ENCODE measurements at regions not wholly inside any gene's neighbourhood (a gene's known extent, or its start where the extent isn't known, plus 50 kb on each side); places are given as distances from the start of the nearest gene placed in this dataset.

DNA sequence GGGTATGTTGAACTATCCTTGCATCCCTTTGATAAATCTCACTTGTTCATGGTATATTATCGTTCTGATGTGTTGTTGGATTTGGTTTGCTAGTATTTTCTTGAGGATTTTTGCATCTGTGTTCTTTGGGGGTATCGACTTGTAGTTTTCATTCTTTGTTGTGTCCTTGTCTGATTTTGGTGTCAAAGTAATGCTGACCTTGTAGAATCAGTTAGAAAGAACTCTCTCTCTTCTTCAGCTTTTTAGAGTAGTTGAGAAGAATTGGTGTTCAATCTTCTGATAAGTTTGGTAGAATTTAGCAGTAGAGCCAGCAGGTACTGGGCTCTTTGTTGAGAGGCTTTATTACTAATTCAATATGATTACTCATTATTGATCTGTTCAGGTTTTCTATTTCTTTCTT lies 707.2 kb upstream of the LRFN5 start:
- Histone ChIP-seq H3K4me3 (ENCODE audit: low read depth, low read length) (no peak overlapping the region), H3K27me3 (ENCODE audit: insufficient read depth, low read depth, severe bottlenecking) (peaks cover 55% of the 10 kb centered on the region), H3K36me3 (no peaks in the 10 kb centered on the region), H3K27ac (no peak overlapping the region), H3K9me3 (ENCODE audit: severe bottlenecking) (no peaks in the 10 kb centered on the region)
- TF ChIP-seq, protein P1, sequence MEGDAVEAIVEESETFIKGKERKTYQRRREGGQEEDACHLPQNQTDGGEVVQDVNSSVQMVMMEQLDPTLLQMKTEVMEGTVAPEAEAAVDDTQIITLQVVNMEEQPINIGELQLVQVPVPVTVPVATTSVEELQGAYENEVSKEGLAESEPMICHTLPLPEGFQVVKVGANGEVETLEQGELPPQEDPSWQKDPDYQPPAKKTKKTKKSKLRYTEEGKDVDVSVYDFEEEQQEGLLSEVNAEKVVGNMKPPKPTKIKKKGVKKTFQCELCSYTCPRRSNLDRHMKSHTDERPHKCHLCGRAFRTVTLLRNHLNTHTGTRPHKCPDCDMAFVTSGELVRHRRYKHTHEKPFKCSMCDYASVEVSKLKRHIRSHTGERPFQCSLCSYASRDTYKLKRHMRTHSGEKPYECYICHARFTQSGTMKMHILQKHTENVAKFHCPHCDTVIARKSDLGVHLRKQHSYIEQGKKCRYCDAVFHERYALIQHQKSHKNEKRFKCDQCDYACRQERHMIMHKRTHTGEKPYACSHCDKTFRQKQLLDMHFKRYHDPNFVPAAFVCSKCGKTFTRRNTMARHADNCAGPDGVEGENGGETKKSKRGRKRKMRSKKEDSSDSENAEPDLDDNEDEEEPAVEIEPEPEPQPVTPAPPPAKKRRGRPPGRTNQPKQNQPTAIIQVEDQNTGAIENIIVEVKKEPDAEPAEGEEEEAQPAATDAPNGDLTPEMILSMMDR (IDR thresholded peaks at IDR 0.05; ENCODE audit: low read depth, low read length): no peak
- no peak for DNase-seq

DNA sequence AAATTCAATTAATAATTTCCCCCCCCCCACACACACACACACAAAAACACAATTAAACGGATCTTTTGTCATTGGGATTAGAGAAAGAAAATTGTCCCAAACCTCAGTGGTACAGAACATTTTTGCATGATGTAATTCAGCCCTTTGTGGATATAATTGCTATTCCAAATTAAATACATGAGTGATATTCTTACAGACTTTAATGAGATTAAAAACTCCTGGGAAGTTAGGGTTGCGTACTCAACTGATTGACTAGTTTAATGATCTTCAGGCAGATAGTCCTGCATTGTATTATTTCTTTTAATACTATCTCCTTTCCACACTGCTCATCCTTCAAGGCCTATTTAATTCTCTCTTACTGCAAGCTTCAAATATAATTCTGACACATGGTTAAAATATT lies 711.8 kb upstream of the LRFN5 start:
- Histone ChIP-seq H3K36me3 (no peaks in the 10 kb centered on the region), H3K27ac (no peak overlapping the region), H3K4me3 (ENCODE audit: low read depth, low read length) (no peak overlapping the region), H3K9me3 (ENCODE audit: severe bottlenecking) (no peaks in the 10 kb centered on the region), H3K27me3 (ENCODE audit: insufficient read depth, low read depth, severe bottlenecking) (peaks cover 30% of the 10 kb centered on the region)
- TF ChIP-seq, protein P1 (IDR thresholded peaks at IDR 0.05; ENCODE audit: low read depth, low read length): no peak
- no peak for DNase-seq

- TF ChIP-seq, protein P1 (IDR thresholded peaks at IDR 0.05; ENCODE audit: low read depth, low read length): no peak
- DNase-seq: no peak
- H3K36me3 ChIP-seq: no peaks in the 10 kb centered on the region
- no peak overlapping the region for H3K27ac ChIP-seq
- peaks cover 17% of the 10 kb centered on the region for H3K27me3 ChIP-seq (ENCODE audit: insufficient read depth, low read depth, severe bottlenecking)
- H3K9me3 ChIP-seq (ENCODE audit: severe bottlenecking): no peaks in the 10 kb centered on the region
- no peak overlapping the region for H3K4me3 ChIP-seq (ENCODE audit: low read depth, low read length)
Measured at GRCh38 chr14:40889126-40889525, 717.5 kb upstream of the LRFN5 start.

GRCh38 chr14:40887912-40888311 lies 718.8 kb upstream of the LRFN5 start:
- Histone ChIP-seq H3K27me3 (ENCODE audit: insufficient read depth, low read depth, severe bottlenecking) (peaks cover 17% of the 10 kb centered on the region), H3K4me3 (ENCODE audit: low read depth, low read length) (no peak overlapping the region), H3K36me3 (no peaks in the 10 kb centered on the region), H3K27ac (no peak overlapping the region), H3K9me3 (ENCODE audit: severe bottlenecking) (no peaks in the 10 kb centered on the region)
- DNase-seq: no peak
- TF ChIP-seq, protein P1 (IDR thresholded peaks at IDR 0.05; ENCODE audit: low read depth, low read length): no peak

DNA sequence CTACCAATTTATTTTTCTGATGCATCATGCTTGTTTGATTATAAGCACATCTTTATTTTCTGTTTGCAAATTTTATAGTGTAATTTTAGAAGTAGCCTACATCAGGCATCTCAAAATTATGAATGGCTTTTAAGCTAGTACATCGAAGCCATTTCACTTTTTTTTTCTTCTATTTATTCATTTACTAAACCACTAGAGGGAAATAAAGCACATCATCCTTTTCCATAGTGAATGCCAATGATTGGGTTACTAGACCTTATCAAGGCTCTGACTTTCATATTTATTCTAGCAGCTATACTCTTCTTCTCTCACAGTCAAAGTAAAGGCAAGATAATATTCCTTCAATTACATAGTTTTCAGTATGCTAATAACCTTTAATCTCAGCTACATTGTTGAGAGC lies 736.4 kb upstream of the LRFN5 start:
- Histone ChIP-seq H3K27ac (no peak overlapping the region), H3K36me3 (no peaks in the 10 kb centered on the region), H3K9me3 (ENCODE audit: severe bottlenecking) (no peaks in the 10 kb centered on the region), H3K4me3 (ENCODE audit: low read depth, low read length) (no peak overlapping the region), H3K27me3 (ENCODE audit: insufficient read depth, low read depth, severe bottlenecking) (peaks cover 2% of the 10 kb centered on the region)
- TF ChIP-seq, protein P1 (IDR thresholded peaks at IDR 0.05; ENCODE audit: low read depth, low read length): no peak
- DNase-seq: no peak

DNA sequence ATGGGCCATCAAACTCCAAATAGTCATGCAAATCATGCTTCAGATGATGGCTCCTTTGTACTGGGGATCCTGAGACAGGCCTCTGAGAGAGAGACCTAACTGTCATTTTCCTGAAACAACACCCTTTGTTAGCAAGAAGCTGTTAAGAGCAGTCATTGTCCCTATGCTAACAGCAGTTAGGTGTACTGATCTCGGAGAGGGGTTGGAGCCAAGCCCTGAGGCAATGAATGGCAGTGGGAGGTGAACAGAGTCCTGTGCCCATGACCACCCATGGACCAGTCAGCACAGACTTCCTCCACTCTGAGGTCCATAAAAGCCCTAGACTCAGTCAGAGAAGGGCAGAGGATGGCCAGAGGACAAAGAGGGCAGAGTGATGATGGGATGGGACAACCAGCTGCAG lies 747.6 kb upstream of the LRFN5 start:
- H3K4me3 ChIP-seq (ENCODE audit: low read depth, low read length): no peak overlapping the region
- no peak for DNase-seq
- H3K27ac ChIP-seq: no peak overlapping the region
- no peaks in the 10 kb centered on the region for H3K9me3 ChIP-seq (ENCODE audit: severe bottlenecking)
- TF ChIP-seq, protein P1 (IDR thresholded peaks at IDR 0.05; ENCODE audit: low read depth, low read length): no peak
- H3K36me3 ChIP-seq: no peaks in the 10 kb centered on the region
- H3K27me3 ChIP-seq (ENCODE audit: insufficient read depth, low read depth, severe bottlenecking): peaks cover 5% of the 10 kb centered on the region

Data from WERI-Rb-1 (cell line).